ENCODE measurements at regions not wholly inside any gene's neighbourhood (a gene's known extent, or its start where the extent isn't known, plus 50 kb on each side); places are given as distances from the start of the nearest gene placed in this dataset.
"Not testable (repeated sequence)": the region's sequence is repeated elsewhere in the genome, so short reads cannot be mapped to it uniquely, and the experiment has no call there.

GRCh38 chr9:104269996-104270963, 176.2 kb downstream of the SMC2 start:
- DNase-seq, result no peak

- no peak for DNase-seq
Observed at GRCh38 chr9:104276709-104277245, 182.7 kb downstream of the SMC2 start.

GRCh38 chr9:104278929-104279496, 184.9 kb downstream of the SMC2 start:
- DNase-seq, result no peak

GRCh38 chr9:104279535-104280177, 185.5 kb downstream of the SMC2 start:
- DNase-seq, result no peak

- no peak for DNase-seq
Observed at GRCh38 chr9:104280178-104280560, 186.1 kb downstream of the SMC2 start.

- no peak for DNase-seq
Observed at GRCh38 chr9:104280711-104281110, 186.6 kb downstream of the SMC2 start.

- DNase-seq, result no peak
Observed at GRCh38 chr9:104286187-104286586, 192.1 kb downstream of the SMC2 start.

- no peak for DNase-seq
Observed at GRCh38 chr9:104286799-104287198, 192.7 kb downstream of the SMC2 start.

- DNase-seq, result no peak
Observed at GRCh38 chr9:104287253-104287878, 193.3 kb downstream of the SMC2 start.

GRCh38 chr9:104293877-104294276, 199.8 kb downstream of the SMC2 start:
- no peak for DNase-seq

- no peak for DNase-seq
Observed at GRCh38 chr9:104300124-104300523, 203.9 kb upstream of the OR13F1 start.

GRCh38 chr9:104301755-104302154, 202.3 kb upstream of the OR13F1 start:
- DNase-seq, result no peak

- no peak for DNase-seq
Observed at GRCh38 chr9:104302775-104303174, 201.3 kb upstream of the OR13F1 start.

GRCh38 chr9:104304925-104305324, 199.1 kb upstream of the OR13F1 start:
- no peak for DNase-seq

GRCh38 chr9:104313396-104314110, 190.5 kb upstream of the OR13F1 start:
- no peak for DNase-seq

GRCh38 chr9:104316201-104317009, 187.7 kb upstream of the OR13F1 start:
- DNase-seq, result not testable (repeated sequence)

GRCh38 chr9:104319198-104319597, 184.9 kb upstream of the OR13F1 start:
- DNase-seq, result no peak

GRCh38 chr9:104319685-104320084, 184.4 kb upstream of the OR13F1 start:
- DNase-seq, result no peak

GRCh38 chr9:104322596-104322995, 181.5 kb upstream of the OR13F1 start:
- no peak for DNase-seq

Measured in anterior cingulate cortex (tissue), 58 donors.